Mesenchymal stem cell (in vitro differentiated cells and primary cell): ENCODE measurements at regions not wholly inside any gene's neighbourhood (a gene's known extent, or its start where the extent isn't known, plus 50 kb on each side); places are given as distances from the start of the nearest gene placed in this dataset.

Source experiments
- DNase-seq: peaks from one replicate; pipeline ENCODE4 v3.0.0-alpha.2; 2013
- H2AFZ ChIP-seq: one replicate; pipeline ENCODE4 v1.6.1; 2013; ENCODE audit warnings: low read depth, mild to moderate bottlenecking, control low read depth, inconsistent platforms, low read length, moderate library complexity
- H2AK5ac ChIP-seq: 2 replicates; pipeline ENCODE4 v1.6.1; 2013; ENCODE audit warnings: low read length, moderate library complexity, mild to moderate bottlenecking, inconsistent platforms; ENCODE audit not compliant: severe bottlenecking
- H2BK120ac ChIP-seq: one replicate; pipeline ENCODE4 v1.6.1; 2013; ENCODE audit warnings: low read depth, mild to moderate bottlenecking, inconsistent platforms, low read length, moderate library complexity
- H2BK12ac ChIP-seq, 2 experiments: one replicate each; pipeline ENCODE4 v1.6.1; 2013; ENCODE audit warnings: inconsistent platforms in 2 of 2, low read length in 2 of 2, mild to moderate bottlenecking in 2 of 2, moderate library complexity in 2 of 2, control low read depth in 1 of 2
- H2BK15ac ChIP-seq: one replicate; pipeline ENCODE4 v1.6.1; 2013; ENCODE audit warnings: mild to moderate bottlenecking, low read depth, inconsistent platforms; ENCODE audit not compliant: poor library complexity, severe bottlenecking
- H2BK5ac ChIP-seq: 2 replicates; pipeline ENCODE4 v1.6.1; 2013; ENCODE audit warnings: low read depth, mild to moderate bottlenecking, low read length, control low read depth, inconsistent platforms; ENCODE audit not compliant: poor library complexity, severe bottlenecking
- H3K14ac ChIP-seq, 2 experiments: one replicate each; pipeline ENCODE4 v1.6.1; 2013; ENCODE audit warnings: inconsistent platforms in 2 of 2, low read length in 2 of 2, control low read depth in 1 of 2, mild to moderate bottlenecking in 1 of 2, moderate library complexity in 1 of 2
- H3K18ac ChIP-seq, 2 experiments: one replicate each; pipeline ENCODE4 v1.6.1; 2013; ENCODE audit warnings: inconsistent platforms in 2 of 2, low read length in 2 of 2, control low read depth in 1 of 2, low read depth in 1 of 2, mild to moderate bottlenecking in 1 of 2
- H3K23ac ChIP-seq, 2 experiments: one replicate each; pipeline ENCODE4 v1.6.1; 2013; ENCODE audit warnings: inconsistent platforms in 2 of 2, low read length in 2 of 2, mild to moderate bottlenecking in 2 of 2, moderate library complexity in 2 of 2, control low read depth in 1 of 2
- H3K27ac ChIP-seq: 2 replicates; pipeline ENCODE4 v1.5.1; 2013; ENCODE audit warnings: mild to moderate bottlenecking, moderate library complexity, low read length, control low read depth, inconsistent platforms; ENCODE audit not compliant: poor library complexity, severe bottlenecking
- H3K27me3 ChIP-seq, 2 experiments: 2 replicates each; pipeline versions ENCODE4 v1.6.1 to v1.7.0; 2013; ENCODE audit warnings: low read length in 2 of 2, mild to moderate bottlenecking in 2 of 2, moderate library complexity in 2 of 2, control low read depth in 1 of 2, inconsistent platforms in 1 of 2; ENCODE audit not compliant: control insufficient read depth in 1 of 2, insufficient read depth in 1 of 2
- H3K36me3 ChIP-seq, 2 experiments: 2 replicates each; pipeline versions ENCODE4 v1.6.1 to v1.7.0; 2013; ENCODE audit warnings: low read length in 2 of 2, control low read depth in 1 of 2, inconsistent platforms in 1 of 2, low read depth in 1 of 2, mild to moderate bottlenecking in 1 of 2; ENCODE audit not compliant: insufficient read depth in 2 of 2, control insufficient read depth in 1 of 2
- H3K4ac ChIP-seq, 2 experiments: one replicate each; pipeline ENCODE4 v1.6.1; 2013; ENCODE audit warnings: inconsistent platforms in 2 of 2, low read length in 2 of 2, mild to moderate bottlenecking in 2 of 2, moderate library complexity in 2 of 2, control low read depth in 1 of 2, low read depth in 1 of 2
- H3K4me1 ChIP-seq: 2 replicates; pipeline ENCODE4 v1.6.1; 2013; ENCODE audit warnings: low read depth, low read length, control low read depth; ENCODE audit not compliant: control insufficient read depth, insufficient read depth
- H3K4me2 ChIP-seq: 2 replicates; pipeline ENCODE4 v1.6.1; 2013; ENCODE audit warnings: low read length, mild to moderate bottlenecking, inconsistent platforms; ENCODE audit not compliant: poor library complexity, severe bottlenecking
- H3K4me3 ChIP-seq, 2 experiments: 2 replicates each; pipeline versions ENCODE4 v1.5.1 to v1.7.0; 2013; ENCODE audit warnings: low read length in 2 of 2, mild to moderate bottlenecking in 2 of 2, control low read depth in 1 of 2, low read depth in 1 of 2; ENCODE audit not compliant: insufficient read depth in 1 of 2
- H3K79me1 ChIP-seq: replicated peaks from 2 replicates; pipeline ENCODE4 v1.6.1; 2013; ENCODE audit warnings: mild to moderate bottlenecking, control low read depth, low read length, inconsistent platforms; ENCODE audit not compliant: poor library complexity, severe bottlenecking
- H3K9ac ChIP-seq: 2 replicates; pipeline ENCODE4 v1.7.0; 2013; ENCODE audit warnings: mild to moderate bottlenecking, low read length, moderate library complexity
- H3K9me3 ChIP-seq: 2 replicates; pipeline ENCODE4 v1.7.0; 2013; ENCODE audit warnings: mild to moderate bottlenecking, low read length; ENCODE audit not compliant: control insufficient read depth
- H4K8ac ChIP-seq: one replicate; pipeline ENCODE4 v1.6.1; 2013; ENCODE audit warnings: inconsistent platforms, mild to moderate bottlenecking, low read length, moderate library complexity
- H4K91ac ChIP-seq: one replicate; pipeline ENCODE4 v1.6.1; 2013; ENCODE audit warnings: mild to moderate bottlenecking, low read length, inconsistent platforms
- WGBS: methylation state at CpG from one replicate; pipeline ENCODE4 v1.1.7; 2013; ENCODE audit warnings: mixed read lengths; 5-methylcytosine and 5-hydroxymethylcytosine counted together

DNA sequence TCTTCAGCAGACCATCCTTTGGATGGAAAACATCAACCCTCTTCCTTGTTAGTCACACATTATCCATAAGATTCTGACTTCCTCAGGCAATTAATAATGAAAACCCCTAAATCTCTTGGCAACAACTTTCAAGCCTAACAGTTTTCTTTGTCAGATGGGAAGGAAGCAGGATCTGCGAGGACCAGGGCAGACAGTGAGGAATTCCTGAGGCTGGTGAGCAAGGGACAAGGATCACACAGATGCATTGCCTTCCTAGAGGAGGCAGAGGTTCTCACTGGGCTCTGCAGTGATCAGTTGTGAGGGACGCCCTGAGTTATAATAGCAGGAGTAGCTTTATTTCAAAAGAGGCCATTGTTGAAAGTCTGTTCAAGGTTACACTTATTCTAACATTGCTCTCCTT lies 195.4 kb downstream of the SLIT2 start:
- Histone ChIP-seq H3K36me3 (no peaks in the 10 kb centered on the region), H3K4me2 (no peak overlapping the region), H2AK5ac (no peak overlapping the region), H2BK12ac (no peak overlapping the region), H3K18ac (no peak overlapping the region), H2AFZ (no peak overlapping the region), H3K4me3 (no peak overlapping the region), H3K27ac (no peak overlapping the region), H3K27me3 (no peaks in the 10 kb centered on the region), H2BK15ac (no peak overlapping the region), H4K91ac (no peak overlapping the region), H3K79me1 (no peaks in the 10 kb centered on the region), H3K9ac (no peak overlapping the region), H2BK120ac (no peak overlapping the region), H3K23ac (peak overlapping the region in 1 of 2 experiments; percentile 59), H3K14ac (no peak overlapping the region), H3K9me3 (no peaks in the 10 kb centered on the region), H4K8ac (no peak overlapping the region), H2BK5ac (no peak overlapping the region), H3K4me1 (no peaks in the 10 kb centered on the region), H3K4ac (no peak overlapping the region)
- WGBS: 83% methylated on average over 2 of the region's 2 CpGs
- no peak for DNase-seq

DNA sequence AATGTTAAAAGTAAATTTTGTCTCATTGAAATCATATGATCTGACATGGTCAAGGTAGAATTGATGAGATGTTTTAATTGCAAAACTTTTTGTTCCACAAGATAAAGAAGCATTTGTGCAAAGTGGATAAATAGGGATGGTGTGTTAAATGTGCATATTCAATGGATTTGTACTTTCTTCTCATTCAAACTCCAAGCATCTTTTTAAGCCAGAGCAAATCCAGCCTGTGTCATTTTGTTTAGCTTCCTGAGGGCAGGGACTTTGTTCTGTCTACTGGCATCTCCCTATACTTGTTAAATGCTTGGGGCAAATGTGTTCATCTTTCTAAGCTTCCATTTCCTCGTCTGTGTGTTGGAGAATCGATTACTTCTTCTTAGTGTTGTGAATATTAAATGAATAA lies 200.3 kb downstream of the SLIT2 start:
- Histone ChIP-seq H3K14ac (no peak overlapping the region), H2BK12ac (no peak overlapping the region), H3K4me1 (peaks cover 1% of the 10 kb centered on the region), H3K36me3 (no peaks in the 10 kb centered on the region), H3K27ac (no peak overlapping the region), H3K79me1 (no peaks in the 10 kb centered on the region), H2BK5ac (no peak overlapping the region), H2AFZ (no peak overlapping the region), H3K4ac (no peak overlapping the region), H4K8ac (no peak overlapping the region), H3K9me3 (no peaks in the 10 kb centered on the region), H4K91ac (no peak overlapping the region), H3K9ac (no peak overlapping the region), H2BK15ac (no peak overlapping the region), H3K23ac (no peak overlapping the region), H2BK120ac (no peak overlapping the region), H3K18ac (no peak overlapping the region), H3K27me3 (no peaks in the 10 kb centered on the region), H3K4me3 (no peak overlapping the region), H2AK5ac (no peak overlapping the region), H3K4me2 (no peak overlapping the region)
- WGBS: no CpG with 5 or more reads among the region's 2 CpGs
- DNase-seq: no peak

GRCh38 chr4:20454515-20454914 lies 202.8 kb downstream of the SLIT2 start:
- Histone ChIP-seq H3K18ac (no peak overlapping the region), H2BK5ac (no peak overlapping the region), H3K4me2 (no peak overlapping the region), H3K36me3 (no peaks in the 10 kb centered on the region), H3K79me1 (no peaks in the 10 kb centered on the region), H2BK120ac (no peak overlapping the region), H3K4me3 (no peak overlapping the region), H3K4ac (no peak overlapping the region), H2BK15ac (no peak overlapping the region), H3K27ac (no peak overlapping the region), H2AK5ac (no peak overlapping the region), H4K8ac (no peak overlapping the region), H4K91ac (no peak overlapping the region), H3K23ac (no peak overlapping the region), H2BK12ac (no peak overlapping the region), H3K9ac (no peak overlapping the region), H3K27me3 (no peaks in the 10 kb centered on the region), H3K14ac (no peak overlapping the region), H3K4me1 (peaks cover 1% of the 10 kb centered on the region), H2AFZ (no peak overlapping the region), H3K9me3 (no peaks in the 10 kb centered on the region)
- DNase-seq: no peak
- WGBS: 88% methylated on average over 2 of the region's 2 CpGs

DNA sequence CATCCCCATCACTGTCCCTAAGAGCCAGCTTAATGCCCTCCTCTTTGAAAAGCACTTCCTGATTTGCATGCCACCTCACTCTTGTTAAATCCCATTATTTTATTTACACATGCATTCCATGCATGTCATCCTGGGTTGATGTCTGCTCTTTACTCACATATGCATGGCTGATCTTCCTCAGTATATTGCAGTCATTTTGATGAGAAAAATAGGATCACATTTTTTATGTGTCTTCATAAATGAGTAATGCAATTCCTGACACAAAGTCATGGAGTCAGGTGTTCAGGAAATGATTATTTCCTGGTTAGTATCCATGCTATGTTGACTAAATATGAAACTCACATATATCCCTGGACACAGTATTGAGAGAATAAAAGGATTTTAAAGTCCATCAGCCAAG lies 204.7 kb downstream of the SLIT2 start:
- no peak for DNase-seq
- Histone ChIP-seq H3K14ac (no peak overlapping the region), H2BK15ac (no peak overlapping the region), H3K18ac (no peak overlapping the region), H3K4me3 (no peak overlapping the region), H3K23ac (no peak overlapping the region), H2BK12ac (no peak overlapping the region), H2AK5ac (no peak overlapping the region), H3K27me3 (no peaks in the 10 kb centered on the region), H2BK5ac (no peak overlapping the region), H3K9ac (no peak overlapping the region), H3K27ac (no peak overlapping the region), H4K8ac (no peak overlapping the region), H3K4me1 (peaks cover 1% of the 10 kb centered on the region), H2BK120ac (no peak overlapping the region), H3K36me3 (no peaks in the 10 kb centered on the region), H3K4ac (no peak overlapping the region), H3K4me2 (no peak overlapping the region), H2AFZ (no peak overlapping the region), H3K79me1 (no peaks in the 10 kb centered on the region), H4K91ac (no peak overlapping the region), H3K9me3 (no peaks in the 10 kb centered on the region)
